ENCODE measurements at regions not wholly inside any gene's neighbourhood (a gene's known extent, or its start where the extent isn't known, plus 50 kb on each side); places are given as distances from the start of the nearest gene placed in this dataset.
"Not testable (repeated sequence)": the region's sequence is repeated elsewhere in the genome, so short reads cannot be mapped to it uniquely, and the experiment has no call there.

GRCh38 chr5:96292582-96293247 is 140.3 kb downstream of the PCSK1 start:
- no peaks in the 10 kb centered on the region for H3K27me3 ChIP-seq (ENCODE audit: control insufficient read depth, insufficient read depth, low read length)
- no peak overlapping the region for H3K4me3 ChIP-seq (ENCODE audit: low read length)
- H3K36me3 ChIP-seq (ENCODE audit: control insufficient read depth, insufficient read depth, low read length) = no peaks in the 10 kb centered on the region
- no peaks in the 10 kb centered on the region for H3K9me3 ChIP-seq (ENCODE audit: control insufficient read depth, low read length)
- H3K9ac ChIP-seq (ENCODE audit: low read length) = no peak overlapping the region
- H3K4me1 ChIP-seq (ENCODE audit: control insufficient read depth, insufficient read depth, low read length) = peaks cover 5% of the 10 kb centered on the region

GRCh38 chr5:96289287-96289686 is 143.8 kb downstream of the PCSK1 start:
- not testable (repeated sequence) for H3K9me3 ChIP-seq (ENCODE audit: control insufficient read depth, low read length); H3K27me3 ChIP-seq (ENCODE audit: control insufficient read depth, insufficient read depth, low read length); H3K4me3 ChIP-seq (ENCODE audit: low read length); H3K4me1 ChIP-seq (ENCODE audit: control insufficient read depth, insufficient read depth, low read length); H3K36me3 ChIP-seq (ENCODE audit: control insufficient read depth, insufficient read depth, low read length); H3K9ac ChIP-seq (ENCODE audit: low read length)

- Histone ChIP-seq H3K9ac (ENCODE audit: low read length) (no peak overlapping the region), H3K4me3 (ENCODE audit: low read length) (no peak overlapping the region), H3K4me1 (ENCODE audit: control insufficient read depth, insufficient read depth, low read length) (peaks cover 5% of the 10 kb centered on the region), H3K27me3 (ENCODE audit: control insufficient read depth, insufficient read depth, low read length) (no peaks in the 10 kb centered on the region), H3K9me3 (ENCODE audit: control insufficient read depth, low read length) (no peaks in the 10 kb centered on the region), H3K36me3 (ENCODE audit: control insufficient read depth, insufficient read depth, low read length) (no peaks in the 10 kb centered on the region)
These were observed 144.2 kb downstream of the PCSK1 start for GRCh38 chr5:96288845-96289185.

GRCh38 chr5:96288166-96288844 is 144.7 kb downstream of the PCSK1 start:
- Histone ChIP-seq H3K4me1 (ENCODE audit: control insufficient read depth, insufficient read depth, low read length) (peaks cover 5% of the 10 kb centered on the region), H3K27me3 (ENCODE audit: control insufficient read depth, insufficient read depth, low read length) (no peaks in the 10 kb centered on the region), H3K4me3 (ENCODE audit: low read length) (no peak overlapping the region), H3K36me3 (ENCODE audit: control insufficient read depth, insufficient read depth, low read length) (no peaks in the 10 kb centered on the region), H3K9ac (ENCODE audit: low read length) (no peak overlapping the region), H3K9me3 (ENCODE audit: control insufficient read depth, low read length) (no peaks in the 10 kb centered on the region)

GRCh38 chr5:96287136-96287535 is 145.9 kb downstream of the PCSK1 start:
- Histone ChIP-seq H3K36me3 (ENCODE audit: control insufficient read depth, insufficient read depth, low read length) (no peaks in the 10 kb centered on the region), H3K9me3 (ENCODE audit: control insufficient read depth, low read length) (no peaks in the 10 kb centered on the region), H3K4me3 (ENCODE audit: low read length) (no peak overlapping the region), H3K27me3 (ENCODE audit: control insufficient read depth, insufficient read depth, low read length) (no peaks in the 10 kb centered on the region), H3K4me1 (ENCODE audit: control insufficient read depth, insufficient read depth, low read length) (no peaks in the 10 kb centered on the region), H3K9ac (ENCODE audit: low read length) (no peak overlapping the region)

DNA sequence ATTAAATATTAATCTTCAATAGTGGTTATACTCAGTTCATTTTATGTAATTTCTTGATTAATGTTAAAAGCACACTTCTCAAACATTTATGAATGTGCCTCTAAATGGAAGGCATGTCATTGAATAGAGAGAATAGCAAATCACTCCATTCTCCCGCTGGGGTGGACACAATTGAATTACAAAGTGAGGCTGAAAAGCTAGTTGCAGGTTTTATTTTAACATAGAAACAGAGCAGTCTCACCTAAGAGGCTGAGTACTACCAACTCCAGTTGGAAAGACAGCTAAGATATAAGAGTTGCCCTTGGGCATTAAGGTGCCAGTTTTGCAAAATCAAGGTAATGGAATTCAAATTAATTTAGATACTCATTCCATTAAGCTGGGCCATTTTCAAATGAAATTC is 147.2 kb downstream of the PCSK1 start:
- Histone ChIP-seq H3K4me3 (ENCODE audit: low read length) (no peak overlapping the region), H3K4me1 (ENCODE audit: control insufficient read depth, insufficient read depth, low read length) (no peaks in the 10 kb centered on the region), H3K36me3 (ENCODE audit: control insufficient read depth, insufficient read depth, low read length) (no peaks in the 10 kb centered on the region), H3K27me3 (ENCODE audit: control insufficient read depth, insufficient read depth, low read length) (no peaks in the 10 kb centered on the region), H3K9me3 (ENCODE audit: control insufficient read depth, low read length) (no peaks in the 10 kb centered on the region), H3K9ac (ENCODE audit: low read length) (no peak overlapping the region)

- Histone ChIP-seq H3K9me3 (ENCODE audit: control insufficient read depth, low read length) (no peaks in the 10 kb centered on the region), H3K27me3 (ENCODE audit: control insufficient read depth, insufficient read depth, low read length) (no peaks in the 10 kb centered on the region), H3K36me3 (ENCODE audit: control insufficient read depth, insufficient read depth, low read length) (no peaks in the 10 kb centered on the region), H3K9ac (ENCODE audit: low read length) (no peak overlapping the region), H3K4me3 (ENCODE audit: low read length) (no peak overlapping the region), H3K4me1 (ENCODE audit: control insufficient read depth, insufficient read depth, low read length) (no peaks in the 10 kb centered on the region)
These were observed 148.2 kb downstream of the PCSK1 start for GRCh38 chr5:96284727-96285389.

GRCh38 chr5:96283589-96283988 is 149.5 kb downstream of the PCSK1 start:
- Histone ChIP-seq H3K9ac (ENCODE audit: low read length) (no peak overlapping the region), H3K36me3 (ENCODE audit: control insufficient read depth, insufficient read depth, low read length) (no peaks in the 10 kb centered on the region), H3K4me3 (ENCODE audit: low read length) (no peak overlapping the region), H3K9me3 (ENCODE audit: control insufficient read depth, low read length) (no peaks in the 10 kb centered on the region), H3K4me1 (ENCODE audit: control insufficient read depth, insufficient read depth, low read length) (no peaks in the 10 kb centered on the region), H3K27me3 (ENCODE audit: control insufficient read depth, insufficient read depth, low read length) (no peaks in the 10 kb centered on the region)

DNA sequence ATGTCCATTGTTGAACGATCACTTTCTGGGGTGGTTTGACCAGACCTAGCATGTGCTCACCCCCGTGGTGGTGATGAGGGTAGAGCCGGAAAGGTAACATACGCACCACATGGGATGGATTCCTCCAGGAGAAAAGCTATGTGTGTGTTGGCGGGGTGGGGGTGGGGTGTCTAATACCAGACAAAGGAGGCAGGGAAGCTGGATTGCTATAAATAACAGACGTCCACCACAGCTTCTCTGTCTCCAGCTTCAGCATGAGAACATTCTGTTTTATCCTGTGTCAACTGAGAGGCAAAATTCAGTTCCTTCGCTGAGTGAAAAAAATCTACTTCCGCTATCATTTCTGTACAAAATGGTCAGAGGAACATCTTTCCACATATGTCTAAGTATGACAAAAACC is 151.0 kb downstream of the PCSK1 start:
- no peaks in the 10 kb centered on the region for H3K9me3 ChIP-seq (ENCODE audit: control insufficient read depth, low read length)
- no peaks in the 10 kb centered on the region for H3K4me1 ChIP-seq (ENCODE audit: control insufficient read depth, insufficient read depth, low read length)
- no peak overlapping the region for H3K4me3 ChIP-seq (ENCODE audit: low read length)
- H3K27me3 ChIP-seq (ENCODE audit: control insufficient read depth, insufficient read depth, low read length) = no peaks in the 10 kb centered on the region
- H3K36me3 ChIP-seq (ENCODE audit: control insufficient read depth, insufficient read depth, low read length) = no peaks in the 10 kb centered on the region
- no peak overlapping the region for H3K9ac ChIP-seq (ENCODE audit: low read length)

DNA sequence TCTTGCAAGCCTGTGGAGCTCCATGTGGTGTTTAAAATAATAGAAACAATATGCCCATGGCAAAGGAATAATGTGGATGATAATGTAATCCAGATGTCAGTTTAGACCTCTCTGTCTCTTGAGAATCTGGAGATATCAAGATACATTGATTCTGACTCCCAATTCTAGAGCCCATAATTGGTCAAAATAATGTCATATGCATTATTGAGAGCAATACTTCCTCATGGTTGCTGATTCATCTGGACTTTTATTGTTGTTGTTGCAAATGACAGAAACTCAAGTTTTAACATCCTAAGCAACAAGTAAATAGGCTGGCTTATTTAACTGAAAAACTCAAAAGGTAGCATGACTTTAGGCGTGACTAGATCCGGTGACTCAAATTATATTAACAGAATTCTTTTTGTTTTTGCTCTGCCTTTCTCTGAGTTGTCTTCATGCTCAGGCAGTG is 152.1 kb downstream of the PCSK1 start:
- Histone ChIP-seq H3K36me3 (ENCODE audit: control insufficient read depth, insufficient read depth, low read length) (no peaks in the 10 kb centered on the region), H3K27me3 (ENCODE audit: control insufficient read depth, insufficient read depth, low read length) (no peaks in the 10 kb centered on the region), H3K9me3 (ENCODE audit: control insufficient read depth, low read length) (no peaks in the 10 kb centered on the region), H3K9ac (ENCODE audit: low read length) (no peak overlapping the region), H3K4me1 (ENCODE audit: control insufficient read depth, insufficient read depth, low read length) (no peaks in the 10 kb centered on the region), H3K4me3 (ENCODE audit: low read length) (no peak overlapping the region)

DNA sequence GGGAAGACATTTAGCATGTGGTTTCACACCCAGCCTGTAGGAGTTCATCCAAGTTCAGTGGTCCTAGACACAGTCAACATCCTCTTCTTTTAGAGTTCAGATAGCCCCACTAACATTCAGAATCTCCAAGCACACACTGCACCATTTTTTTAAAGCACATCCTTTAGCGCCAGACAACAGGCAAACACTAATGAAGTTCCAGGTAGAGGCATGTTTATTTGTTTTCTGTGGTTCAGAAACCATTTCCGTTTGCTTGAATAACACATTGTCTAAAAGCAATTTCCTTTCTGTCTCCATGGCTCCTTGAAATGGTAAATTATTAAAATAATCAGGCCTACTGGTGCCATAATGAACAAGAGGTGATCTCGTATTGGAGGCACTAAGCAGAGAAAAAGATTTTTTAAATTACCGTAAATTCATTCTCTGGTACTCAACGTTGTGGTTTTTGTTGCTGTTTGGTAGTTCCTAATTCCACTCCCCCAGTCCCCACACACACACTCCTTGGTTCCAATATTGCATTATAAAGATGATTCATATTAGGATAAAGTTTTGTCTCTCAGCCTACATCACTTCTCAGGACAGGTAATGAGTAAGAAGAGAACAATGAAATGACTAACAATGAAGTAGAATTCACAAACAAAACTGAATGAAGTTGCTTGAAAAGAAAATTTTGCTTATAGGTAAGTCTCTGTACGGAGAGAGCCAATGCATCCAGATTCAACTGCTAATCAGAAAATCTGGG is 153.1 kb downstream of the PCSK1 start:
- H3K4me3 ChIP-seq (ENCODE audit: low read length) = no peak overlapping the region
- no peaks in the 10 kb centered on the region for H3K4me1 ChIP-seq (ENCODE audit: control insufficient read depth, insufficient read depth, low read length)
- H3K36me3 ChIP-seq (ENCODE audit: control insufficient read depth, insufficient read depth, low read length) = no peaks in the 10 kb centered on the region
- H3K9me3 ChIP-seq (ENCODE audit: control insufficient read depth, low read length) = no peaks in the 10 kb centered on the region
- H3K9ac ChIP-seq (ENCODE audit: low read length) = no peak overlapping the region
- H3K27me3 ChIP-seq (ENCODE audit: control insufficient read depth, insufficient read depth, low read length) = no peaks in the 10 kb centered on the region

GRCh38 chr5:96278981-96279380 is 154.1 kb downstream of the PCSK1 start:
- no peaks in the 10 kb centered on the region for H3K9me3 ChIP-seq (ENCODE audit: control insufficient read depth, low read length)
- no peaks in the 10 kb centered on the region for H3K36me3 ChIP-seq (ENCODE audit: control insufficient read depth, insufficient read depth, low read length)
- no peak overlapping the region for H3K4me3 ChIP-seq (ENCODE audit: low read length)
- H3K27me3 ChIP-seq (ENCODE audit: control insufficient read depth, insufficient read depth, low read length) = no peaks in the 10 kb centered on the region
- no peak overlapping the region for H3K9ac ChIP-seq (ENCODE audit: low read length)
- no peaks in the 10 kb centered on the region for H3K4me1 ChIP-seq (ENCODE audit: control insufficient read depth, insufficient read depth, low read length)

Data from mucosa of stomach (tissue), 1 donor.